Sciatic nerve (tissue), 2 donors: ENCODE measurements at regions not wholly inside any gene's neighbourhood (a gene's known extent, or its start where the extent isn't known, plus 50 kb on each side); places are given as distances from the start of the nearest gene placed in this dataset.

Source experiments
- ATAC-seq: fragments of 200-7000 bp; cut with Tn5 transposase; one replicate; pipeline ENCODE4 v1.9.1; 2020; ENCODE audit warnings: mild to moderate bottlenecking, moderate library complexity
- DNase-seq: peaks from one replicate; pipeline ENCODE4 v3.0.0-alpha.2; 2020; ENCODE audit warnings: low spot score
- intact Hi-C: fragments of 100-400 bp; cut with DNase I; formaldehyde crosslinking; loops from one replicate; pipeline ENCODE4 v1.14.2; 2022
- donor health status: DM: no; HTN: no; CAD: no.
- donor health status: DM: no; HTN: no; CAD: no.

DNA sequence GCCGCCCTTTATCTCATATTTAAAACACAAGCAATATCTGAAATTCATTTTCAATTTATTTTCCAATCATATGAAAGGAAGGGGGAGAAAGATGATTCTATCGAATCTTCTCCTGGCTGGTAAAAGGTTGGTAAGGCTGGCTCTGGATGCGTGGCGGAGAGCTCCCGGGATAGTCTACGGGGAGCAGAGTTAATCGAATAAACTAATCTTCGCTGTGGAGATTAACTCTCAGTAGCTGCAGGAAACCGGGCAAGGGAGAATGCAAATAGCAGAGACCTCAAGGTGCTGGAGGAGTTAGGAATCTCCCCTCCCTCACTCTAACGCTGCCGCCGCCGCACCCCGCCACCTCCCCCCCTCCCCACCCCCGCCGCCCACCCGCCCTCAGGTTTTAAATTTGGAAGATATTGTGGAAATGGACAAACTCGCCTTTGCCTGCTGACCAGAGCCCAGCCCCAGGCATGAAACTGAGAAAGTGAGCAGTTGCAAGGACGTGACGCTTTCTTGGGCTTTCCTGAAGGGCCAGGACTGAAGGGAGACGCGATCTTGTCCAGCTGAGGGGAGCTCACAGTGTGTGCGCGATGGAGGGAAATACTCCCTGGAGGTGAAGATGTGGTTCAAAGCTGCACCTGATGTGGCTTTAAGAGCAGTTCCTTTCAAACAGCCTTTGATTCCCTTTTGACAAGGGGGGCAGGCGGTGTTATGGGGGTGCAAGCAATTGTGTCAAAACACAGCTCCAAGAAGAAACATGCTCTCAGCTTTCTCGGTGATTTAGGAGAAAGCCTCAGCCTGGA is 308.2 kb upstream of the IRX3 start:
- ATAC-seq (no peak), DNase-seq (no peak)
- intact Hi-C loops: no loop called here

DNA sequence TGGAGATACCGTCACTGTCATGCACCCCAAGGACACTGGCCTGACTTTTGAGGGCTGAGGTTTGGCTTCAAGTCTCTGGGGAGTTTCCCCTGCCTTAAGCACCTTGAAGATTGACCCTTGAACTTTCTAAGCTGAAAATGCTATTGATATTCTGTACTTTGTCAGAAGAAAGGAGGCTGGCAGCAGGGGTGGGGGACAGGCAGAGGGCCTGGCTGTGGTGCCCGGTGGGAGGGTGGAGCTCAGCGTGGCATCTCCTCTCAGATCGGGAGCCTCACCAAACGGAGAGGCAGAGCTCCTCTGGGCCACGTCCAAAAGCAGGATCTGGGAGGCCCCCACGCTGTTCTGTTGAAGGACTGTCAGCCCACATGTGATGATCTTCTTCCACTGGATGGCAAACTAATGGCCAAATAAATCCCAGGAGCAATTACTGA is 305.2 kb upstream of the IRX3 start:
- DNase-seq: no peak
- no peak for ATAC-seq
- intact Hi-C loops: no loop called here

DNA sequence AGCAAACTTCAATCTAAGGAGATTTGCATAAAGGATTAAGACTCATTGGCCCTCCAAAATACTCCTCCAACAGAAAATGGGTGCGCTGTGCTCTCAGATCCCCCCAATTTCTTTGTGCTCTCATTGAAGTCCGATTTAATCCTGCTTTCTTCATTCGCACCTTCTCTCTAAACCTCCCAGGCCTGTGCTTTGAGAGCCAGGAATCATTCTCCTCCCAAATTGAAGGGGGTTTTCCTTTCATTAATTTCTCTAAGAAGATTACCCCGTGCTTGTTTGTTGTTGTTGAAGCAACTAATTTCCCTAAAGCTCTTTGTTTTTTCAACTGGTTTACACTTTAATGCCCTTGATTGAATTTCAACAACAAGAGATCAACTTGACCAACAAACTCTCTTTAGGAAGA is 304.2 kb upstream of the IRX3 start:
- ATAC-seq: no peak
- no peak for DNase-seq
- intact Hi-C loops: no loop called here

DNA sequence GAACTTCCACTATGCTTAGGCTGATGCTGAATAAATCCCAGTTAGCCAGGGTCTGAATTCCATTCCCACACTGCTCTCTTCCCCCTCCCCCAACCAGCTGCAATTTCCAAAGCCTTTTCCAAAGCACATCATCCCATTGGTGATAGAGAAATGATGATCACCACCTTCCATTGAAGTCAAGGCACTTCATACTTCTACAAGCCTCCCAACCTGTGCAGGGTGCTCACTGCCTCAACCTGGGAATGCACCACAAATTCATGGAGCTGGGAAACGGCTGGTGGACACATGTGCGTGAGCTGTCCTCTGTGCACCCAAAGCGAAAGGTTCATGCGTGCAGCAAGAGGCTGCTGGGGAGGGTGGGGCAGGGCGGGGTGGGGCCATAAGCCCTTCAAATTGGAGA is 302.7 kb upstream of the IRX3 start:
- no peak for ATAC-seq
- no peak for DNase-seq
- intact Hi-C loops: no loop called here

DNA sequence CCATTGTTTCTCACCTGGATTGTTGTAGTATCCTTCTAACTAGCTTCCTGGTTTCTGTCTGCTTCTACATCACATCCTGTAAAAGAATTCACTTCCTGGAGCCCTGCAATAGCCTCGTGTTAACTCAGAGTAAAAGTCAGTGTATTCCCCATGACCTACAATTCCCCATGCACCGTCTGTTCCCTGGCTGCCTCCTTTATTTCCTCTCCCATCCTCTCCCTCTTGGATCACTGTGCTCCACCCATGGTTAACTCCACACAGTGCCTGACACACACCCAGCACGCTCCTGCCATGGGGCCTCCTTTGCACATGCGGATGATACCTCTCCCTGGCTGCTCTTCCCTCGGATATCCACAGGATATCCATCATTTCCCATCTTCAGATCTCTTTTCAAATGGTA is 301.4 kb upstream of the IRX3 start:
- intact Hi-C loops: no loop called here
- no peak for DNase-seq
- no peak for ATAC-seq

DNA sequence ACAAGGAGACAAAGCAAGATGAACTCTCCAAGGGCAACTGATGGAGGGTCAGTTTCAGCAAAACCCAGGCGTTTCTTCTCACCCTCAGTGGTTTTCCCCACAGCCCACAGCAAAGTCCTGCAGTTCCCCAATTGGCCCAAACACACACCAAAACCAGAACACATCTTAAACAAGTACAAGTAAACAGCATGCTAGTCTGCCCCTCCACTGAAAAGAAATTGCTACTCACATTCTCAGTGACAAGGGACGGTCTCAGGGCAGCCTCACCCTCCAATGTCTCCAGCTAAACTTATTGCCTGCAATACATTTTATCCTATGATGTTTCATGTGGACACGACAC is 300.6 kb upstream of the IRX3 start:
- no peak for ATAC-seq
- no peak for DNase-seq
- intact Hi-C loops: no loop called here

DNA sequence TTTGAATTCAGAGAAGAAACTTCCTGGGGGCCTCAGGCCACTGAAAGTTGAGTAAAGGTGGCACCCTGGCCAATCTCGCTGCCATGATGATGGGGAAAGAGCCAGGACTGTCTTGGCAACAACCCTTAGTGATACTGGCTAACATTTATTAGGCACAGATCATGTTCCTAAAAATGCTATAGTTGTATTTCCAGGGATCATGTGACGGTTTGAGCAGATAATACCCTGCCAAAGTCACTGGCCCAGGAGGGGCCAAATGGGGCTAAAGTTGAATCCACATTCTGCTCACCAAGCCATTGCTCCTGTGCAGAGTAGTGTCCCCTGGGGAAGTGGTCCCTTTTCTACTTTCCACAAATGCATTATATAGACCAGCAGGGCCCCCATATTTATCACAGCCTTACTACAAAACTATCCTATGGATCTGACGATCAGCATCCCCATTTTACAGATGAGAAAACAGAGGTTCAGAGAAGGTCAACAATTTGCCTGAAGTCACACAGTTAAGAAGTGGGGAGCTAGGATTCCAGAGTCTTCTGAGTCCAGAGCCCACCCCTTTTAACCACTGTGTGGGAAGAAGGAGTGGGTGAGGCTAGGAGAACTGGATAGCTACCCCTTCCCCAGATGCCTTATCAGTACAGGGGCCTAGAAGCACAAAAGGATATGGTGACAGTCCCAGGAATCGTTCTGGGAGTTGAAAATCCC is 300.0 kb upstream of the IRX3 start:
- ATAC-seq (no peak), DNase-seq (no peak)
- intact Hi-C loops: no loop called here

DNA sequence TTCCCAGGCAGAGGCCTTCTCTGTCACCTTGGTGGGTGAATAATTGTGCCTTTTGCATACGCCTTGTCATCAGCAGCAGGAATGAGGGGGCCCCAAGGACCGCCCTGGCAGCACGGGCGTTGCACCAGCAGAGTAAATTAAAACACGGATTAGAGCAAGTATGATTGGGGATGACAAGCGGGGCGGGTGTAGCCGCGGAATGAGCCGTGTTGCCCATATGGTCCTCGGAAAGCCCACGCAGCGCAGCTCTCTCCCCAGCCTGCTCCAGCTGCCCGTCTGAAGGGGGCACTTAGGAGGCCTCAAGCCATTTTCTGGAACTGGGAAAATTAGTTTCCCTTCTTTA is 299.4 kb upstream of the IRX3 start:
- intact Hi-C loops: no loop called here
- ATAC-seq: no peak
- DNase-seq: no peak

DNA sequence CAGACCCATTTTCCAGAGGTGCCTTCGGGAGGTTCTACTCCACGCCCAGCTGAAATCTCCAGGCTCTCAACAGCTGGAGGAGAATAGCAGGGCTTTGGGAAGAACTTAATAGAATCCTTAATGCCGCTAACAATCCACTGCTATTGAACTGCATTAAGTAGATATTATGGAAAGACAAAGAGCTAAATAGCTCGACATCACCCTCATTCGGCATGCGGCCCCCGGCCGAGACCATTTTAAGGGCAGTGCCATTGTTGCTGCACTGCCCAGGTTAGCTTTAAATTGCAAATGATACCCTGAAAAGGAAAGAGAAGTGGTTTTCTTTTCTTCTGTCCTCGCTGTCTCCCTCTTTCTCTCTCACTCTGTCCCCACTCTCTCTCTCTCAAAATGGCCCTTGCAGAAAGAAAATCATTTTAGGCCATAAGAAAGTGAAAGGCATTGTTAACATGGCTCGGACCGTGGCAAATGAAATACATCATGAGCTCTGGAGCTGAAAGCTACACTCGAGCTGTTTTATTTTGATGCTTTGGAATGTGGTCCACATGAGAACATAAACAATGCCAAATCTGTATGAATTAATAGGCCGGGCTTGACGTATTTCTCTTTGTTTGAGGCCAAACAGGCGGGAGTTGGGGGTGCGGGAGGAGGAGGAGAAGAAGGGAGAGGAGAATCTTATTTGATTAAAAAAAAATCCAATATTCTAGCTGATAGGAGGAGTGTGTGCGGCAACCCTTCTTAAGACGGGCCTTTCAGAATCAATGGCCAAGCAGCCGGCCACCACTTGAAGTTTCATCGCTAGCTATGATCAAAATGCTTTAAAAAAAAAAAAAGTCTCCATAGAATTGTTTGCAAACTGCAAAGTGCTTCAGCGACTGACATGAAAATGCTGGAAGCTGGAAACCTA is 298.8 kb upstream of the IRX3 start:
- DNase-seq (no peak), ATAC-seq (no peak)
- intact Hi-C loops: no loop called here

DNA sequence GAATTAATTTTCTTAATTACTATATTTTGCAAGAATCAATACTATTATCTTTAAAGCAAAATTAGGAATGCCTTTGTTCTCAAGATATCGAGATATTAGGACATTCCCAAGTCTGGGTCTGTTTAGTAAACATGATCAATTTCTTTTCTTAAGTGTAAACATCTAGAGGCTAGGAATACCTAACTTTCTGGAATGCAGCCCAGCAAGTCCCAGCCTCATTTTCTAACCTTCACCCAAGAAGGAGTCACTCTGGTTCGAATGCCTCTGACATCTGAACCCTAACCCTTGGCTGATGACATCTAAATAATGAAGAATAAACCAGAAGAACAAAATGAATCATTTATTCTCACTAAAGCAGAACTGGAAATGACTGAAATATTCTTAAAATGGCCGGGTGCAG is 297.5 kb upstream of the IRX3 start:
- DNase-seq: no peak
- intact Hi-C loops: no loop called here
- no peak for ATAC-seq

DNA sequence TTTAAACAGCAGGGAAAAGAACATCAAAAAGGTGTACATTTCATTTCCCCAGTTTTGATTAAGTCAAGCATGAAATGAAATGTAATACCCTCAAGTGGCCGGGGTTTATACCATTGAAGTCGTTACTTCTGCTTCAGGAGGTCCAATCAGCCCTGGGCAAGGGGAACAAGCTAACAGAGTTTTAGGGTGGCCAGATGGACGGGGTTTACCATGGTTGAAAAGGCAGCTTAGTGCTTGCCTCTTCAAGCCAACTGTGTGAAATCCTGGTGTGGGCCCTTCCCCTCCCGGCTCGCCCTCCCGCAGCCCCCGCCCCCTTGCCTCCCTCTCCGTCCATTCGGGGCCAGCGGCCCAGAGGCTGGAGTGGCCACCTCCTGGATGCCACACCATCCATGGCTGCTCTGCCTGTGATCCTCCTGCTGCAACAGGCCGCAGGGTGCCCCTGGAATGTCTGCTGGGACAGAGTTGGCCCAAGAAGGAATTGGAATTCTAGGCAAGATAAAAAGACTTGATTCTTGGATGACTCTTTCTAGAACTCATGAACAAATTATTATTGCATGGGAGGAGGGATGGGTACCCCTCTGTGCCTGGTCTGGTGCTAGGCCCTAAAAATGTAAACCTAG is 296.2 kb upstream of the IRX3 start:
- no peak for ATAC-seq
- DNase-seq: no peak
- intact Hi-C loops: no loop called here

DNA sequence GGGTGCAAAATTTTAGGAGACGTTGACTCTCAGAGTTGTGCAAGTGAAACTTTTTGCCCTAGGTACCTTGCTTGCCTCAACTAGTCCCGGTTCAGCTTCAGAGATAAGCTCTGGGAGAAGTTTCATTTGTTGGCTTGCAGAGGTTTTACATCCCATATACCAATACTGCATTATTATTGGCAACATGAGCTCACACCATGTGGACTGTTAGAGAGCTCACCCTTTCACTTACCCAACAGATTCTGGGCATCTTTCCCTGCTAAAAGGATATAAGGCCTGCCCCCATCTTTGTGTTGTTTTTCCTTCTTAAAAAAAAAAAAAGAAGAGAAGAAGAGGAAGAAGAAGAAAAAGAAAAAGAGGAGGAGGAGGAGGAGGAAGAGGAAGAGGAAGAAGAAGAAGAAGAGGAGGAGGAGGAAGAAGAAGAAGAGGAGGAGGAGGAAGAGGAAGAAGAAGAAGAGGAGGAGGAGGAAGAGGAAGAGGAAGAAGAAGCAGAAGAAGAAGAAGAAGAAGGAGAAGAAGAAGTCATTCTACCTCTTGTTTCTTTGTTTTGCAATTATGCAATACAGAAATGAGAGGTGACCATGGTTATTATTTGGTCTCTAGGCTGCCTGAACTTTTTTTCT is 292.6 kb upstream of the IRX3 start:
- no peak for ATAC-seq
- intact Hi-C loops: no loop called here
- no peak for DNase-seq

DNA sequence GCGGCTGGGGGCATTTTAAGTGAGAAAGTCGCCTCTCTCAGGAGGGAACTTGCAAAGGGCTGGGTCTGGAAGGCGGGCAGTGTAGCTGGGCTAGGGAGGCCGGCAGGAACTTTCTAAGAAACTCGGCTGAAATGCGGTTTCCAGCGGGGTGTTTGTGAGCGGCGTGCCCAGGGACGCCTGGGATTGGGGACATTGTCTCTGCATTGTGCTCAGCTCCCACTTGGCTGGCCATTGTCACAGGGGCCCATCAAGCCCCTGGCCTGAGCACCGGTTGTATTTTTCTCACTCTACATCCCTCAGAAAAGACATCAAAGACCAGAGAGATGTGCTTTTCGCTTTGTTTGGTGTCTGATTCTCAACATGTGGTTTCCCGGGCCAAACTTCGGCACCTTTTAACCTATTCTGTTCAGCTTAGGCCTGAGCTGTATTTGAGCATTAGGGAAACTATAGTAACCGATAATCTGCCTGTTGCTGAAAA is 291.1 kb upstream of the IRX3 start:
- ATAC-seq: no peak
- intact Hi-C loops: no loop called here
- DNase-seq: no peak

DNA sequence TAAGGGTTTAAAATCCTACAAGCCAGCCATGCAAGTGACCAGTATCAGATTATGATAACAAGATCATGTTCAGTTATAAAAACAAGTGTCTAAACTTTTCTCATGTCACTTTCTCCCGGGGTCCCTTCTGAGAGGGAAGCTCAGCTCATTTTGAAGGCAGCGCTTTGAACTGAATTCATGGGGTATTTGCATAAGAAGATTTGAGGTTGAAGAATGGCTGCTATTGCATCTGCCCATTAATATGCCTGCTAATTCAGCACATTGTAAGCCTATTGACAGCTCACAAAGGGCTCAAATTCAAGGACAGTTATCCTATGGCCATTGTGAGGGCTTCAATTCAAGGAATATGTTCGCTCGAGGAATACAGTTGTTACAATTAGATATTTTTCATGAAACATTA is 290.2 kb upstream of the IRX3 start:
- no peak for DNase-seq
- intact Hi-C loops: no loop called here
- no peak for ATAC-seq

DNA sequence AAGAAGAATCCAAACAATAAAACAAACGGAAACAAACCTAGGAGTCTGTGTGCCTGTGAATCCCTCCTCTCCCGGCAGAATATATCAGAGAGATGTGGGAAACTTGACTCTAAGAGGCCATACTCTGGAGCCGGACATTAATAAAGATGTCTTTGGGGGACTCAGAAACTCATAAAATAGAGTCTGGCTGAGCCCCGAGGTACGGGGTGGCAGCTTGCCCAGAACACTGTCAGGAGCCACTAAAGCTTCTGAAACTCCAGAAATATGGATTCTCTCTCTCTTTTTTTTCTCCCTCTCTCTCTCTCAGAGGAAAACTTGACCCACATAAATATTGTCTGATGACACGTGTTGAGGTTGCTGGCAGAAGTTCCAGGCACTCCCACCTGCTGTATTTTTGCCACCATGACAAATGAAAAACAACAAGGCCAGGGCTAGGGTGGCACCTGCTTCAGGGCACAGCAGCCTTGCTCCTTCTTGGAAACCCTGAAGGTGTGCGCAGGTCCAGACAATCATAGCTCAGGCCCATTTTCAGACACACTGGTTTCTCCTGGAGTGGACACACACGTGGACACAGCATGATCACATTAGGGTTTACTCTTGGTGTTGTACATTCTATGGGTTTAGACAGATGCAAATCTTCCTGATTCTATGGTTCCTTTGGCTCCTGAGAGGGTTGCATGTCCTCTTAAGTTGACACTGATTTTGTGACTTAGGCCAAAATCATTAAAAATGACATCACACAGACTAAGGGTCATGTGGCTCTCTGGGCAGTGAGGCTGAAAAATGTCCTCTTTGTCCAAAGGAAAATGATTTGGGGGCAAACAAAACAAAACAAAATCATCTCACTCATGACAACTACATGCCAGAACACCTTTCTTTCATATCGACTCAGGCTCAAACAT is 282.6 kb upstream of the IRX3 start:
- ATAC-seq (no peak), DNase-seq (no peak)
- intact Hi-C loops: no loop called here

DNA sequence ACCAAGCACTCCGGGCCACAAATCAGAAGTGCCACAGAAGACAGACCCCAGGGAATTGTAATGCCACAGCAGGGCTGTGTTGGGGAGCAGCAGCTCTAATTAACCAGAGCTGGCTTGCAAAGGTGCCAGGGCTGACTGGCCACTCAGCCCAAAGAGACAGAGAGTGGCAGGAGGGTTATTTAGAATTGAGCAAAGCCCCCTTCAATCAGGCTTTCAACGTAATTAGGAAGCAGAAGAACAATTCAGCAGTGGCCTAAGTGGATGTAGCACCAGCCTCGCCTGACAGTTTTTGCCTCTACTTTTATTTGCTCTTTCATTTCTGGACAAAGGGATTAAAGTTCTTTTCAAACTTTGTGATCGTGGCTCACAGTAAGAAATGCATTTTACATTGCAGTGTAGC is 278.3 kb upstream of the IRX3 start:
- intact Hi-C loops: no loop called here
- ATAC-seq (no peak), DNase-seq (no peak)

DNA sequence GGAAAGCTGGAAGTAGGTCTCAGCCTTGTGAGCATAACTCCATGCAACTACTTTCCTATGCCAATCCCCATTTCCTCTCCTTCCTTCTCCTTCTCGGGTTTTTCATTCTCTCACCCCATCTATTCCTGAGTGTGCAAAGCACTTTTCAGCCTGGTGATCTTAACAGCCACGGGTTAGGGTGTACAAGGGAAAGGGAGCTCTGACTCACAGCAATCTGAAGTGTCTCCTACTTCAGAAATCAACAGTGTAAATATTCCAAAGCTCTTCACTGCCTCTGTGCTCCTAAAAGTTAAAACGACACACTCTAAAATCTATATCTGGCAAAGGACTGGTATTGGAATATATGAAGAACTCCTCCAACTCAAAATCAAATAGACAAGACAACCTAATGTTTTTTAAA is 268.0 kb upstream of the IRX3 start:
- DNase-seq (no peak), ATAC-seq (no peak)
- intact Hi-C loops: no loop called here

DNA sequence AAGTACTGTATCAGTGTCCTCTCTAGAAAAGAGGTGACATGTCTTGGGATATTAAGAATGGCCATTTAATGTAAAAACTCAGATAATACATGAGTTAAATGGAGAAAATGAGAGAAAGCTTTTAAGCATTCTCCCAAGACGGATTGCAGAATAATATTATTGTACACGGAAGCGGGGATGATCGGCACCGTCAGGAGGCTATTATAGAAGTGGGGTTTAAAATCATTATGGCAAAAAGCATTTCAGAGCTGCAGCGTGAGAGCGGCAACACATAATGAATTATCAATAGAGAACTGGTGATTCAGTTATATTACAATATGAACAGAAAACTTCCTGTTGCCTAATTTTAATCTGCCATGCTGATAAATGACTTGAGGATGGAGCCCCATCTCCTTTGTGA is 261.7 kb upstream of the IRX3 start:
- ATAC-seq (no peak), DNase-seq (no peak)
- intact Hi-C loops: no loop called here
